Activated naive CD4-positive, alpha-beta T cell (primary cell): ENCODE measurements at regions not wholly inside any gene's neighbourhood (a gene's known extent, or its start where the extent isn't known, plus 50 kb on each side); places are given as distances from the start of the nearest gene placed in this dataset.

Source experiments
- DNase-seq, 4 experiments: peaks; one replicate each; lab custom pipeline; 2025; lab: John Stamatoyannopoulos, UW

GRCh38 chr6:140594806-140595128 lies 1220.3 kb upstream of the CITED2 start:
- no peak for DNase-seq

- DNase-seq = no peak
Observed at GRCh38 chr6:140592877-140593276, 1218.4 kb upstream of the CITED2 start.

GRCh38 chr6:140590641-140591040 lies 1216.2 kb upstream of the CITED2 start:
- no peak for DNase-seq

- DNase-seq = no peak
Observed at GRCh38 chr6:140586426-140587061, 1212.1 kb upstream of the CITED2 start.

GRCh38 chr6:140581601-140582000 lies 1207.2 kb upstream of the CITED2 start:
- no peak for DNase-seq

- DNase-seq = no peak
Observed at GRCh38 chr6:140579918-140580317, 1205.5 kb upstream of the CITED2 start.

GRCh38 chr6:140576004-140576555 lies 1201.6 kb upstream of the CITED2 start:
- no peak for DNase-seq

- no peak for DNase-seq
Observed at GRCh38 chr6:140572867-140573266, 1198.4 kb upstream of the CITED2 start.

GRCh38 chr6:140572129-140572528 lies 1197.7 kb upstream of the CITED2 start:
- no peak for DNase-seq

- DNase-seq = no peak
Observed at GRCh38 chr6:140571145-140571544, 1196.7 kb upstream of the CITED2 start.

- DNase-seq = no peak
Observed at GRCh38 chr6:140567466-140567865, 1193.0 kb upstream of the CITED2 start.

- no peak for DNase-seq
Observed at GRCh38 chr6:140566781-140567277, 1192.4 kb upstream of the CITED2 start.

GRCh38 chr6:140563728-140564127 lies 1189.3 kb upstream of the CITED2 start:
- no peak for DNase-seq

- no peak for DNase-seq
Observed at GRCh38 chr6:140561701-140562100, 1187.3 kb upstream of the CITED2 start.

- no peak for DNase-seq
Observed at GRCh38 chr6:140560671-140561070, 1186.2 kb upstream of the CITED2 start.

GRCh38 chr6:140559458-140559857 lies 1185.0 kb upstream of the CITED2 start:
- DNase-seq = no peak

GRCh38 chr6:140554421-140554820 lies 1180.0 kb upstream of the CITED2 start:
- DNase-seq = no peak

GRCh38 chr6:140548366-140548765 lies 1173.9 kb upstream of the CITED2 start:
- DNase-seq = no peak

GRCh38 chr6:140546640-140547039 lies 1172.2 kb upstream of the CITED2 start:
- no peak for DNase-seq

- no peak for DNase-seq
Observed at GRCh38 chr6:140544431-140544830, 1170.0 kb upstream of the CITED2 start.

- DNase-seq = no peak
Observed at GRCh38 chr6:140542863-140543262, 1168.4 kb upstream of the CITED2 start.

- DNase-seq = no peak
Observed at GRCh38 chr6:140541288-140541687, 1166.8 kb upstream of the CITED2 start.

- no peak for DNase-seq
Observed at GRCh38 chr6:140540743-140541142, 1166.3 kb upstream of the CITED2 start.

GRCh38 chr6:140538926-140539325 lies 1164.5 kb upstream of the CITED2 start:
- DNase-seq = no peak
